GM12878 (cell line): ENCODE measurements at regions not wholly inside any gene's neighbourhood (a gene's known extent, or its start where the extent isn't known, plus 50 kb on each side); places are given as distances from the start of the nearest gene placed in this dataset.

Source experiments
- ATAC-seq: fragments of 200-7000 bp; cut with Tn5 transposase; 3 replicates; pipeline ENCODE4 v1.9.1; 2020; ENCODE audit warnings: mild to moderate bottlenecking, moderate library complexity
- BruUV-seq: library from RNA; stranded (reverse); fragments of 400-500 nt; replicated peaks from 2 replicates; lab custom pipeline; 2021; lab: Mats Ljungman, UMichigan
- CTCF ChIA-PET: fragments of 300-600 bp; sonication (Branson Sonifier 250); formaldehyde crosslinking; extraction: SDS; loops from one replicate; lab custom pipeline; 2021; ENCODE audit warnings: inconsistent platforms; lab: Yijun Ruan, JAX
- POLR2A ChIA-PET: fragments of 350-600 bp; formaldehyde crosslinking; extraction: SDS; loops from one replicate; lab custom pipeline; 2021; ENCODE audit warnings: inconsistent platforms; lab: Charles Lee
- RAD21 ChIA-PET: fragments of 300-600 bp; sonication (Branson Sonifier 250); formaldehyde crosslinking; loops from one replicate; lab custom pipeline; 2023; ENCODE audit warnings: antibody characterized with exemption; ENCODE audit not compliant: unreplicated experiment; lab: Charles Lee
- SMC1A ChIA-PET: fragments of 300-600 bp; sonication (Branson Sonifier 250); formaldehyde crosslinking; loops from one replicate; lab custom pipeline; 2023; ENCODE audit not compliant: unreplicated experiment, uncharacterized antibody; lab: Charles Lee
- DNase-seq: peaks from one replicate; pipeline ENCODE4 v3.0.0-alpha.2; 2011; ENCODE audit warnings: low read depth, low spot score
- FAIRE-seq: peaks from 3 replicates; lab custom pipeline; 2011; peaks lifted over from hg19 to GRCh38; lab: Jason Lieb, UNC
- H2AFZ ChIP-seq: 2 replicates; pipeline ENCODE4 v1.6.0; 2011; ENCODE audit warnings: low read depth, low read length, control low read depth; ENCODE audit not compliant: control insufficient read depth
- H3K27ac ChIP-seq: 2 replicates; pipeline ENCODE4 v1.5.1; 2011; ENCODE audit warnings: control low read depth; ENCODE audit not compliant: control insufficient read depth, insufficient read depth
- H3K27me3 ChIP-seq, 2 experiments: replicated peaks in 1 of 2; 2 replicates each; pipeline versions ENCODE4 v1.6.0 to v1.6.1; 2011; ENCODE audit warnings: low read length in 1 of 2; ENCODE audit not compliant: control insufficient read depth in 2 of 2, insufficient read depth in 2 of 2
- H3K36me3 ChIP-seq, 2 experiments: 2 replicates each; pipeline ENCODE4 v1.5.1; 2011; ENCODE audit warnings: low read length in 1 of 2; ENCODE audit not compliant: control insufficient read depth in 2 of 2, insufficient read depth in 2 of 2
- H3K4me1 ChIP-seq: 2 replicates; pipeline ENCODE4 v1.6.1; 2011; ENCODE audit warnings: mild to moderate bottlenecking, low read length, moderate library complexity, mixed read lengths; ENCODE audit not compliant: control insufficient read depth, insufficient read depth
- H3K4me2 ChIP-seq: 2 replicates; pipeline ENCODE4 v1.6.0; 2011; ENCODE audit warnings: control low read depth; ENCODE audit not compliant: control insufficient read depth, insufficient read depth
- H3K4me3 ChIP-seq: fragments of 200-600 bp; sonication (generic); 2 replicates; pipeline ENCODE4 v1.5.1; 2016
- H3K79me2 ChIP-seq: 2 replicates; pipeline ENCODE4 v1.6.0; 2011; ENCODE audit warnings: low read length; ENCODE audit not compliant: control insufficient read depth, insufficient read depth
- H3K9ac ChIP-seq: 2 replicates; pipeline ENCODE4 v1.8.0; 2011; ENCODE audit warnings: low read length, control low read depth, mixed read lengths; ENCODE audit not compliant: control insufficient read depth, insufficient read depth
- H3K9me3 ChIP-seq: replicated peaks from 3 replicates; pipeline ENCODE4 v1.5.1; 2011; ENCODE audit warnings: mild to moderate bottlenecking, low read length; ENCODE audit not compliant: control insufficient read depth, insufficient read depth
- H4K20me1 ChIP-seq: 2 replicates; pipeline ENCODE4 v1.6.0; 2011; ENCODE audit not compliant: control insufficient read depth, insufficient read depth
- MTA2 ChIP-seq: fragments of 450-650 bp; IDR thresholded peaks from 2 replicates; pipeline ENCODE4 v1.6.1; 2016; ENCODE audit warnings: low read depth, mild to moderate bottlenecking, moderate library complexity
- SPI1 ChIP-seq: IDR thresholded peaks from 2 replicates; pipeline ENCODE4 v1.6.1; 2011; ENCODE audit warnings: low read depth, mild to moderate bottlenecking, low read length, moderate library complexity, borderline replicate concordance; ENCODE audit not compliant: insufficient read depth
- ZNF24 ChIP-seq: fragments of 450-650 bp; IDR thresholded peaks from 2 replicates; pipeline ENCODE4 v1.6.1; 2017; ENCODE audit warnings: antibody characterized with exemption, mild to moderate bottlenecking
- WGBS: methylation state at CpG from one replicate; pipeline ENCODE4 v1.1.6; 2016; ENCODE audit warnings: low lambda C conversion rate; ENCODE audit not compliant: insufficient replicate concordance, insufficient coverage; ENCODE audit errors: missing lambda C conversion rate; 5-methylcytosine and 5-hydroxymethylcytosine counted together
- in situ Hi-C: fragments of 300-500 bp; cut with MboI; formaldehyde crosslinking; loops from 9 replicates; pipeline ENCODE4 v1.14.3; 2018; ENCODE audit warnings: mixed read lengths
- intact Hi-C: fragments of 100-400 bp; cut with micrococcal nuclease; formaldehyde crosslinking; loops from one replicate; pipeline ENCODE4 v1.14.2; 2022; ENCODE audit not compliant: unreplicated experiment
- TF ChIP-seq, protein P1 (sequence below): IDR thresholded peaks from 2 replicates; pipeline ENCODE4 v1.6.1; 2012; ENCODE audit warnings: low read length, inconsistent platforms

DNA sequence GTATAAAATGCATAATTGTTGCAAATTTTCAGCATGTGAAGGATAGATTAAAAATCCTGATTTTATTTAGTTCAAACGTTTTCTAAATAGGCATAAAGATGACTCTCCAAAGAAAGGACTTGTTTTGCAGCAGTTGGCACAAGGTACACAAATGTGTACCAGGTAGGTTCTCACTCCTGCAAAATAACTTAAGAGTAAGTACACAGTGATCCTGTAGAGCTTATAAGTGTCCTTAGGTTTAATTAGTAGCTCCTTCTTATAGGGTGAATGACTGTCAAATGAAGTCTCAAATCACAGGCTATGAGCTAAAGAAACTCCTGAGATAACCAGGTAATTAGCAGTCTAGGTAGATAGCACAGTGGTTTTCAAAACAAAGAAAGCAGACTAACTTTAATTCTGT, 330.6 kb upstream of the MDGA2 start:
- H3K27ac ChIP-seq: no peak overlapping the region

DNA sequence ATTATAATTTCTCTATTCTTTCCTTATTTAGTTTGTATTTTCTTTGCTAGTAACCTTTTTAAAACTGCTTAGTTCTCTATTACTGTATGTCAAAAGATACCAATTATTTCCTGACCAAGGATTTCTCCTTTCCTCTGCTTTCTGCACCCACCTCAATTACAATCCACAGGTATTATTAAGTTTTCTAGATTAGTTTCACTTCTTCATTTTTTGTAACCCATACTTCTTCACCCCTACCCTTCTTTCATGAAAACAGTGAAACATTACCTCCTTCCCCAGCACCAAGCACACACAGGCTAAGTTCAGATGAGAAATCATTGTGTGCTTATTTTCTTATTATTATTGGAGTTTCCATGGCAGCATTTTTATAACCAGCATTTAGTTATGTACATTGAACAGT, 318.5 kb upstream of the MDGA2 start:
- no peak overlapping the region for H3K4me2 ChIP-seq
- H3K4me1 ChIP-seq: no peaks in the 10 kb centered on the region
- SMC1A ChIA-PET: no interaction called here
- POLR2A ChIA-PET: no interaction called here
- RAD21 ChIA-PET: no interaction called here
- no peak overlapping the region for H3K9ac ChIP-seq
- intact Hi-C loops: no loop called here
- H3K4me3 ChIP-seq: no peak overlapping the region
- CTCF ChIA-PET: no interaction called here
- FAIRE-seq: no peak
- no peaks in the 10 kb centered on the region for H3K27me3 ChIP-seq
- no peaks in the 10 kb centered on the region for H3K36me3 ChIP-seq
- peak; percentile 27; the same call in 2 of the 3 replicates for ATAC-seq
- no TSS peak for BruUV-seq
- no peak overlapping the region for H2AFZ ChIP-seq
- H3K27ac ChIP-seq: no peak overlapping the region
- no peak for DNase-seq
- in situ Hi-C loops: no loop called here
- H4K20me1 ChIP-seq: no peaks in the 10 kb centered on the region
- peak; percentile 66; the same call in 1 of the 2 replicates for TF ChIP-seq SPI1
- TF ChIP-seq, protein P1, sequence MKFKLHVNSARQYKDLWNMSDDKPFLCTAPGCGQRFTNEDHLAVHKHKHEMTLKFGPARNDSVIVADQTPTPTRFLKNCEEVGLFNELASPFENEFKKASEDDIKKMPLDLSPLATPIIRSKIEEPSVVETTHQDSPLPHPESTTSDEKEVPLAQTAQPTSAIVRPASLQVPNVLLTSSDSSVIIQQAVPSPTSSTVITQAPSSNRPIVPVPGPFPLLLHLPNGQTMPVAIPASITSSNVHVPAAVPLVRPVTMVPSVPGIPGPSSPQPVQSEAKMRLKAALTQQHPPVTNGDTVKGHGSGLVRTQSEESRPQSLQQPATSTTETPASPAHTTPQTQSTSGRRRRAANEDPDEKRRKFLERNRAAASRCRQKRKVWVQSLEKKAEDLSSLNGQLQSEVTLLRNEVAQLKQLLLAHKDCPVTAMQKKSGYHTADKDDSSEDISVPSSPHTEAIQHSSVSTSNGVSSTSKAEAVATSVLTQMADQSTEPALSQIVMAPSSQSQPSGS: no peak
- 0 out of 2 replicates have a peak, but pooled peaks have one; percentile 20 for TF ChIP-seq ZNF24
- TF ChIP-seq MTA2: peak; percentile 69
- no peaks in the 10 kb centered on the region for H3K79me2 ChIP-seq
- no peaks in the 10 kb centered on the region for H3K9me3 ChIP-seq

More for the DNA sequence above, 330.6 kb upstream of the MDGA2 start:
- intact Hi-C loops (no loop called here), in situ Hi-C loops (no loop called here)
- no peaks in the 10 kb centered on the region for H3K27me3 ChIP-seq
- no peak overlapping the region for H3K4me3 ChIP-seq
- ChIA-PET SMC1A (no interaction called here), CTCF (no interaction called here), POLR2A (no interaction called here), RAD21 (no interaction called here)
- no peak overlapping the region for H3K9ac ChIP-seq
- WGBS: 0% methylated on average over 1 of the region's 1 CpG
- no peak for TF ChIP-seq SPI1
- no peak for DNase-seq
- no peaks in the 10 kb centered on the region for H3K36me3 ChIP-seq
- H3K4me1 ChIP-seq: no peaks in the 10 kb centered on the region
- no peak overlapping the region for H3K4me2 ChIP-seq
- ATAC-seq: no peak
- H3K79me2 ChIP-seq: no peaks in the 10 kb centered on the region
- no TSS peak for BruUV-seq
- no peak for FAIRE-seq
- no peaks in the 10 kb centered on the region for H3K9me3 ChIP-seq
- no peak overlapping the region for H2AFZ ChIP-seq
- no peaks in the 10 kb centered on the region for H4K20me1 ChIP-seq
